Transverse colon (tissue), 4 donors: ENCODE measurements at regions not wholly inside any gene's neighbourhood (a gene's known extent, or its start where the extent isn't known, plus 50 kb on each side); places are given as distances from the start of the nearest gene placed in this dataset.

Experiments used
- DNase-seq: peaks from one replicate; pipeline ENCODE4 v3.0.0-alpha.2; 2019
- H3K27ac ChIP-seq, 4 donors: fragments of 200-600 bp; sonication (generic); 2 replicates each; pipeline ENCODE4 v1.5.1; 2016 to 2018; ENCODE audit warnings: inconsistent platforms in 4 of 4
- H3K27me3 ChIP-seq: fragments of 200-600 bp; sonication (generic); 2 replicates; pipeline ENCODE4 v1.5.1; 2017; ENCODE audit warnings: inconsistent platforms
- H3K36me3 ChIP-seq, 4 donors: fragments of 200-600 bp; sonication (generic); 2 replicates each; pipeline ENCODE4 v1.5.1; 2017 to 2019; ENCODE audit warnings: inconsistent platforms in 4 of 4
- H3K4me1 ChIP-seq, 4 donors: fragments of 200-600 bp; sonication (generic); 2 replicates each; pipeline ENCODE4 v1.5.1; 2017 to 2020; ENCODE audit warnings: inconsistent platforms in 4 of 4
- H3K4me3 ChIP-seq, 4 donors: fragments of 200-600 bp; sonication (generic); 1 replicate in 1 of 4; 2 replicates in 3 of 4; pipeline versions ENCODE4 v1.5.1 to v1.6.1; 2017 to 2019; ENCODE audit warnings: inconsistent platforms in 4 of 4
- H3K9me3 ChIP-seq, 2 donors: fragments of 200-600 bp; sonication (generic); 2 replicates each; pipeline ENCODE4 v1.5.1; 2017 to 2019; ENCODE audit warnings: inconsistent platforms in 2 of 2
- CTCF ChIP-seq, 5 experiments: fragments of 200-600 bp in 3 of 5; fragments of 450-650 bp in 2 of 5; sonication (generic) in 3 of 5; IDR thresholded peaks; 1 replicate in 2 of 5; 2 replicates in 3 of 5; pipeline ENCODE4 v1.5.1; 2016 to 2017; ENCODE audit warnings: antibody characterized with exemption in 5 of 5, inconsistent platforms in 3 of 5, mild to moderate bottlenecking in 2 of 5, moderate library complexity in 1 of 5
- EP300 ChIP-seq: sonication (generic); formaldehyde crosslinking; IDR thresholded peaks from one replicate; pipeline ENCODE4 v1.6.1; 2017; ENCODE audit warnings: antibody characterized with exemption, low read depth
- POLR2A ChIP-seq: fragments of 450-650 bp; IDR thresholded peaks from one replicate; pipeline ENCODE4 v1.6.1; 2016; ENCODE audit warnings: antibody characterized with exemption, mild to moderate bottlenecking, moderate library complexity
- POLR2AphosphoS5 ChIP-seq, 3 donors: sonication (generic); formaldehyde crosslinking; IDR thresholded peaks; one replicate each; pipeline ENCODE4 v1.6.1; 2016; ENCODE audit warnings: antibody characterized with exemption in 3 of 3
- WGBS, 2 donors: methylation state at CpG; one replicate each; pipeline ENCODE4 v1.1.5; 2018; ENCODE audit warnings: low coverage in 1 of 2; 5-methylcytosine and 5-hydroxymethylcytosine counted together
- in situ Hi-C, 4 donors: fragments of 200-750 bp; cut with MboI; loops; one replicate each; pipeline versions ENCODE4 v1.15.0 to v1.15.1; 2017; ENCODE audit warnings: low sequenced_read_pairs in 3 of 4, low pct_ligation_motif_present in 1 of 4, low pct_unique_long_range_greater_than_20kb in 1 of 4
- intact Hi-C: fragments of 100-400 bp; cut with DNase I; formaldehyde crosslinking; loops from one replicate; pipeline ENCODE4 v1.15.1; 2023; ENCODE audit warnings: low total_unique reads

- DNase-seq: no peak
- intact Hi-C loops: no loop called here
- Histone ChIP-seq H3K4me1 (no peaks in the 10 kb centered on the region), H3K9me3 (no peaks in the 10 kb centered on the region), H3K27ac (no peak overlapping the region), H3K27me3 (no peaks in the 10 kb centered on the region), H3K36me3 (no peaks in the 10 kb centered on the region), H3K4me3 (no peak overlapping the region)
- in situ Hi-C loops: no loop called here
- WGBS, 2 donors: 78 to 94% methylated on average over 3 to 10 of the region's 10 CpGs
- TF ChIP-seq POLR2A (no peak), EP300 (no peak), CTCF (IDR thresholded peaks at IDR 0.05) (no peak), POLR2AphosphoS5 (IDR thresholded peaks at IDR 0.05) (no peak)
These were observed 551.3 kb upstream of the RAB6C start for GRCh38 chr2:129428086-129428660.

GRCh38 chr2:129430911-129431310 lies 548.6 kb upstream of the RAB6C start:
- Histone ChIP-seq H3K36me3 (no peaks in the 10 kb centered on the region), H3K27me3 (no peaks in the 10 kb centered on the region), H3K27ac (no peak overlapping the region), H3K4me3 (no peak overlapping the region), H3K9me3 (no peaks in the 10 kb centered on the region), H3K4me1 (no peaks in the 10 kb centered on the region)
- 67 to 73% methylated on average over 3 to 7 of the region's 7 CpGs for WGBS, 2 donors
- TF ChIP-seq CTCF (IDR thresholded peaks at IDR 0.05): no peak
- TF ChIP-seq POLR2A: no peak
- no peak for TF ChIP-seq EP300
- no peak for TF ChIP-seq POLR2AphosphoS5 (IDR thresholded peaks at IDR 0.05)
- in situ Hi-C loops (no loop called here), intact Hi-C loops (no loop called here)
- DNase-seq: no peak

GRCh38 chr2:129431881-129432280 lies 547.6 kb upstream of the RAB6C start:
- Histone ChIP-seq H3K4me3 (no peak overlapping the region), H3K9me3 (no peaks in the 10 kb centered on the region), H3K4me1 (no peaks in the 10 kb centered on the region), H3K27ac (no peak overlapping the region), H3K36me3 (no peaks in the 10 kb centered on the region), H3K27me3 (no peaks in the 10 kb centered on the region)
- DNase-seq: no peak
- TF ChIP-seq POLR2A (no peak), EP300 (no peak), CTCF (IDR thresholded peaks at IDR 0.05) (no peak), POLR2AphosphoS5 (IDR thresholded peaks at IDR 0.05) (no peak)
- WGBS, 2 donors: 76% methylated on average over 7 of the region's 7 CpGs; no CpG with 5 or more reads in 1 of the 2 donors
- in situ Hi-C loops: no loop called here
- intact Hi-C loops: no loop called here

GRCh38 chr2:129436809-129437208 lies 542.7 kb upstream of the RAB6C start:
- no peaks in the 10 kb centered on the region for H3K27me3 ChIP-seq
- in situ Hi-C loops: no loop called here
- H3K4me3 ChIP-seq: no peak overlapping the region
- H3K27ac ChIP-seq: no peak overlapping the region
- no peaks in the 10 kb centered on the region for H3K36me3 ChIP-seq
- TF ChIP-seq POLR2A (no peak), EP300 (no peak)
- intact Hi-C loops: no loop called here
- DNase-seq: no peak
- H3K9me3 ChIP-seq: no peaks in the 10 kb centered on the region
- H3K4me1 ChIP-seq: no peaks in the 10 kb centered on the region
- WGBS, 2 donors: 40 to 69% methylated on average over 1 to 5 of the region's 5 CpGs

DNA sequence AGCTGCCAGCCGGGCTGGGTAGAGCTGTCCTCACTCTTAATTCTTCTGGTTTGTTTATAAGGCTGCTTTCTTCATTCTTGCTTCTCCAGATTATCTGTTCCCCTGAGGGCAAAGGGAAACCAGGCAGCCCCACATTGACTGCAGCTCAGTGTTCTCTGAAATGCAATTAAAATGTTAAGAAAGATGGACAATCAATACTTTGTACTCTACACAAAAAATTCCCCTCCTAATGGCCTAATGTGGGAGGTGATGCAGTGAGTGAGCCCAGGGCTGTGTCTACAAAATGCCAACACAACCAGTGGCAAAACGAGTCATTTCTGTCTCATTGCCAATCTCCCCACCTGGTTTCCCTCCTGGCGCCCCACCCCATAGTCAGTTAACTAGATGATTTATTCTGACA lies 541.7 kb upstream of the RAB6C start:
- intact Hi-C loops: no loop called here
- DNase-seq: no peak
- H3K27me3 ChIP-seq: no peaks in the 10 kb centered on the region
- no peak overlapping the region for H3K4me3 ChIP-seq
- H3K4me1 ChIP-seq: no peaks in the 10 kb centered on the region
- no peaks in the 10 kb centered on the region for H3K36me3 ChIP-seq
- in situ Hi-C loops: no loop called here
- H3K27ac ChIP-seq: no peak overlapping the region
- WGBS, 2 donors: 57% methylated on average over 3 of the region's 3 CpGs; no CpG with 5 or more reads in 1 of the 2 donors
- H3K9me3 ChIP-seq: no peaks in the 10 kb centered on the region
- no peak for TF ChIP-seq POLR2AphosphoS5 (IDR thresholded peaks at IDR 0.05)
- no peak for TF ChIP-seq CTCF (IDR thresholded peaks at IDR 0.05)
- no peak for TF ChIP-seq POLR2A
- no peak for TF ChIP-seq EP300
